PFSK-1 (cell line): ENCODE measurements at regions not wholly inside any gene's neighbourhood (a gene's known extent, or its start where the extent isn't known, plus 50 kb on each side); places are given as distances from the start of the nearest gene placed in this dataset.

Experiments
- FOXP2 ChIP-seq: optimal IDR thresholded peaks from 2 replicates; pipeline ENCODE3; 2011; ENCODE audit warnings: borderline replicate concordance, control low read depth, inconsistent platforms; ENCODE audit not compliant: insufficient read depth; ENCODE audit errors: extremely low read length, extremely low read depth
- POLR2AphosphoS5 ChIP-seq: IDR thresholded peaks from 2 replicates; pipeline ENCODE4 v1.6.1; 2012; ENCODE audit warnings: low read depth, mild to moderate bottlenecking, control low read depth, low read length, moderate library complexity
- SIN3A ChIP-seq: IDR thresholded peaks from 2 replicates; pipeline ENCODE4 v1.6.1; 2012; ENCODE audit warnings: mild to moderate bottlenecking, low read length, moderate library complexity, borderline replicate concordance; ENCODE audit not compliant: insufficient read depth
- TAF1 ChIP-seq: IDR thresholded peaks from 2 replicates; pipeline ENCODE4 v1.6.1; 2012; ENCODE audit warnings: low read length, control low read depth, borderline replicate concordance; ENCODE audit not compliant: insufficient read depth
- TF ChIP-seq, protein P1 (sequence below), 2 experiments: IDR thresholded peaks; 2 replicates each; pipeline versions ENCODE4 v1.6.1 to v1.8.0; 2011 to 2012; ENCODE audit warnings: low read depth in 2 of 2, low read length in 2 of 2, control low read depth in 1 of 2, inconsistent platforms in 1 of 2, mild to moderate bottlenecking in 1 of 2, moderate library complexity in 1 of 2; ENCODE audit not compliant: insufficient read depth in 1 of 2

DNA sequence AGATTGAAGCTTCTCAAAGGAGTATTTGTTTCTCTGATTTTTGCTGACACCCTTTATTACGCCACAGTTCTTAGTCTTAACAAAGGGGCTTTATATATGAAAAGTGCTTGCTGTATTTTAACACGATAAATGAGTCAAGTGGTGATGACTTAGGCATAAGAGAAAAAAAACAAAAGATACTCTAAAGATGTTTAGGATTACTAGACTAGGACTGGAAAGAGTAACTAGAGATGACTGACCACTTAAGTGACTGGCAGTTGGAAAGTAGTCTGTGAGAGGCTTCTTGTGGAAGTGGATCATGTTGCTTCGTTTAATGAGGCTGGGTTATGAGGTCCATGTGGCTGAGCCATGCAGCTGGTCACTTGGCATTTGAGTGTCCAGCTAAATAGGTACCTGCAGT, 69.4 kb upstream of the ACTBL2 start:
- TF ChIP-seq POLR2AphosphoS5 (no peak), SIN3A (no peak)

GRCh38 chr5:57551251-57551650, 68.6 kb upstream of the ACTBL2 start:
- TF ChIP-seq TAF1 (no peak), FOXP2 (no peak), POLR2AphosphoS5 (no peak), SIN3A (no peak)

- TF ChIP-seq, protein P1, sequence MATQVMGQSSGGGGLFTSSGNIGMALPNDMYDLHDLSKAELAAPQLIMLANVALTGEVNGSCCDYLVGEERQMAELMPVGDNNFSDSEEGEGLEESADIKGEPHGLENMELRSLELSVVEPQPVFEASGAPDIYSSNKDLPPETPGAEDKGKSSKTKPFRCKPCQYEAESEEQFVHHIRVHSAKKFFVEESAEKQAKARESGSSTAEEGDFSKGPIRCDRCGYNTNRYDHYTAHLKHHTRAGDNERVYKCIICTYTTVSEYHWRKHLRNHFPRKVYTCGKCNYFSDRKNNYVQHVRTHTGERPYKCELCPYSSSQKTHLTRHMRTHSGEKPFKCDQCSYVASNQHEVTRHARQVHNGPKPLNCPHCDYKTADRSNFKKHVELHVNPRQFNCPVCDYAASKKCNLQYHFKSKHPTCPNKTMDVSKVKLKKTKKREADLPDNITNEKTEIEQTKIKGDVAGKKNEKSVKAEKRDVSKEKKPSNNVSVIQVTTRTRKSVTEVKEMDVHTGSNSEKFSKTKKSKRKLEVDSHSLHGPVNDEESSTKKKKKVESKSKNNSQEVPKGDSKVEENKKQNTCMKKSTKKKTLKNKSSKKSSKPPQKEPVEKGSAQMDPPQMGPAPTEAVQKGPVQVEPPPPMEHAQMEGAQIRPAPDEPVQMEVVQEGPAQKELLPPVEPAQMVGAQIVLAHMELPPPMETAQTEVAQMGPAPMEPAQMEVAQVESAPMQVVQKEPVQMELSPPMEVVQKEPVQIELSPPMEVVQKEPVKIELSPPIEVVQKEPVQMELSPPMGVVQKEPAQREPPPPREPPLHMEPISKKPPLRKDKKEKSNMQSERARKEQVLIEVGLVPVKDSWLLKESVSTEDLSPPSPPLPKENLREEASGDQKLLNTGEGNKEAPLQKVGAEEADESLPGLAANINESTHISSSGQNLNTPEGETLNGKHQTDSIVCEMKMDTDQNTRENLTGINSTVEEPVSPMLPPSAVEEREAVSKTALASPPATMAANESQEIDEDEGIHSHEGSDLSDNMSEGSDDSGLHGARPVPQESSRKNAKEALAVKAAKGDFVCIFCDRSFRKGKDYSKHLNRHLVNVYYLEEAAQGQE (IDR thresholded peaks at IDR 0.05; ENCODE audit: insufficient read depth in 1 of 2, low read depth in 2 of 2, low read length in 2 of 2): no peak
- TF ChIP-seq SIN3A (no peak), FOXP2 (no peak), POLR2AphosphoS5 (no peak), TAF1 (no peak)
These were observed 67.5 kb upstream of the ACTBL2 start for GRCh38 chr5:57550132-57550531.

DNA sequence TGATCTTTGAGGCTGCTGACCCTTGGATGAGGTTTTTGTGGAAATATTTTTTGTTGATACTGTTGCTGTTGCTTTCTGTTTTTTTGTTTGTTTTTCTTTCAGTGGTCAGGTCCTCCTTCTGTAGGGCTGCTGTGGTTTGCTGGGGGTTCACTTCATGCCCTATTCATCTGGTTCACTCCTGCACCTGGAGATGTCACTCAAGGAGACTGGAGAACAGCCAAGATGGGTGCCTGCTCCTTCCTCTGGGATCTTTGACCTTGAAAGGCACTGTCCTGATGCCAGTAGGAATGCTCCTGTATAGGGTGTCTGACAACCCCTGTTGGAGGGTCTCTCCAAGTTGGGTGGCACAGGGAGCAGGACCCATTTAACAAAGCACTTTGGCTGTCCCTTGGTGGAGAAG, 67.0 kb upstream of the ACTBL2 start:
- no peak for TF ChIP-seq POLR2AphosphoS5
- TF ChIP-seq, protein P1 (IDR thresholded peaks at IDR 0.05; ENCODE audit: insufficient read depth in 1 of 2, low read depth in 2 of 2, low read length in 2 of 2): no peak
- TF ChIP-seq SIN3A: no peak
- no peak for TF ChIP-seq TAF1
- no peak for TF ChIP-seq FOXP2

DNA sequence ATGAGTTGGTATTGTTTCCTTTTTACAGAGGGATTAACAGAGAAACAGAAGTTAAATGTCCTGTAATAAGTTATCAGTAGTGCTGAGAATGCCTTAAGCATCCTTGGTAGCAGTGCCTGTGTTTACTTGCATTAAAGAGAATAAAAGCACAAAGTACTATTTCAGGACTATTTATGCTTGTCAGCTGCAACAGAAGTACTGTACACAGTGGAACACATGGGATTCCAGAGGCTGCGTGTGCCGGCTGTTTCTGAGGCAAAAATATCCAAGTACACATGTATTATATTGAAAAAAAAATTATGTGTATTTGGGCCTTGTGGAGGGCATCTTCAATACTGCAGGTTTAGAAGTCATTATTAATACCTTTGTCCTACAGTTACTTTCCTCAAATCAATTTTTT, 58.2 kb upstream of the ACTBL2 start:
- no peak for TF ChIP-seq FOXP2
- TF ChIP-seq TAF1: no peak
- no peak for TF ChIP-seq POLR2AphosphoS5
- TF ChIP-seq, protein P1 (IDR thresholded peaks at IDR 0.05; ENCODE audit: insufficient read depth in 1 of 2, low read depth in 2 of 2, low read length in 2 of 2): no peak
- no peak for TF ChIP-seq SIN3A

DNA sequence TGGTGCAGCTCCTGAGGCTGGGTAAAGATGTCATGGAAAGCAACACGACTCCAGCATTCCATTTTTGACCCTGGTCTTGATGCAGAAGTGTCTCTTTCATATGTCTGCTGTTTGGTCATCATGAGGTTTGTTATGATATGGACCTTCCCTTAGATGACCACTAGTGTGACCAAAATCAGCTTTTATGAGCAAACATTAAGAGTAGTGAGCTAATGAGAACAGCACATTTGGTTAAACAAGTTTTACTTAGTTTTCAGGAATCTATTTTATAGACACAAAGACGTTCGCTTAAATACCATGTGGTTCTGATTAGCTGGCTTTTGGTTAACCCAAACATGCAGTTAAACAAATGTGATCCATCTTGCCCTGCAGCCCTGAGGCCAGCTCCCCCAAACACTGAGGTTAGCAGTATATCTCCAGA, 56.7 kb upstream of the ACTBL2 start:
- TF ChIP-seq POLR2AphosphoS5 (no peak), TAF1 (no peak), FOXP2 (no peak), SIN3A (no peak)
- TF ChIP-seq, protein P1 (IDR thresholded peaks at IDR 0.05; ENCODE audit: insufficient read depth in 1 of 2, low read depth in 2 of 2, low read length in 2 of 2): no peak
